ENCODE measurements at regions not wholly inside any gene's neighbourhood (a gene's known extent, or its start where the extent isn't known, plus 50 kb on each side); places are given as distances from the start of the nearest gene placed in this dataset.

- TF ChIP-seq, protein P1, sequence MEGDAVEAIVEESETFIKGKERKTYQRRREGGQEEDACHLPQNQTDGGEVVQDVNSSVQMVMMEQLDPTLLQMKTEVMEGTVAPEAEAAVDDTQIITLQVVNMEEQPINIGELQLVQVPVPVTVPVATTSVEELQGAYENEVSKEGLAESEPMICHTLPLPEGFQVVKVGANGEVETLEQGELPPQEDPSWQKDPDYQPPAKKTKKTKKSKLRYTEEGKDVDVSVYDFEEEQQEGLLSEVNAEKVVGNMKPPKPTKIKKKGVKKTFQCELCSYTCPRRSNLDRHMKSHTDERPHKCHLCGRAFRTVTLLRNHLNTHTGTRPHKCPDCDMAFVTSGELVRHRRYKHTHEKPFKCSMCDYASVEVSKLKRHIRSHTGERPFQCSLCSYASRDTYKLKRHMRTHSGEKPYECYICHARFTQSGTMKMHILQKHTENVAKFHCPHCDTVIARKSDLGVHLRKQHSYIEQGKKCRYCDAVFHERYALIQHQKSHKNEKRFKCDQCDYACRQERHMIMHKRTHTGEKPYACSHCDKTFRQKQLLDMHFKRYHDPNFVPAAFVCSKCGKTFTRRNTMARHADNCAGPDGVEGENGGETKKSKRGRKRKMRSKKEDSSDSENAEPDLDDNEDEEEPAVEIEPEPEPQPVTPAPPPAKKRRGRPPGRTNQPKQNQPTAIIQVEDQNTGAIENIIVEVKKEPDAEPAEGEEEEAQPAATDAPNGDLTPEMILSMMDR (IDR thresholded peaks at IDR 0.05; ENCODE audit: borderline replicate concordance, extremely low read depth, low read length, poor library complexity, severe bottlenecking) = no peak
- no peak for TF ChIP-seq EZH2 (IDR thresholded peaks at IDR 0.05; ENCODE audit: borderline replicate concordance, low read depth, low read length, severe bottlenecking)
Observed at GRCh38 chr2:120415728-120416509, 70.0 kb downstream of the INHBB start.
